NCI-H774 (cell line): ENCODE measurements at regions not wholly inside any gene's neighbourhood (a gene's known extent, or its start where the extent isn't known, plus 50 kb on each side); places are given as distances from the start of the nearest gene placed in this dataset.
A peak's percentile ranks its signal among the peaks of the same experiment; 100 is the strongest.

Source experiments
- DNase-seq: peaks from one replicate; lab custom pipeline; 2025; lab: John Stamatoyannopoulos, UW

DNA sequence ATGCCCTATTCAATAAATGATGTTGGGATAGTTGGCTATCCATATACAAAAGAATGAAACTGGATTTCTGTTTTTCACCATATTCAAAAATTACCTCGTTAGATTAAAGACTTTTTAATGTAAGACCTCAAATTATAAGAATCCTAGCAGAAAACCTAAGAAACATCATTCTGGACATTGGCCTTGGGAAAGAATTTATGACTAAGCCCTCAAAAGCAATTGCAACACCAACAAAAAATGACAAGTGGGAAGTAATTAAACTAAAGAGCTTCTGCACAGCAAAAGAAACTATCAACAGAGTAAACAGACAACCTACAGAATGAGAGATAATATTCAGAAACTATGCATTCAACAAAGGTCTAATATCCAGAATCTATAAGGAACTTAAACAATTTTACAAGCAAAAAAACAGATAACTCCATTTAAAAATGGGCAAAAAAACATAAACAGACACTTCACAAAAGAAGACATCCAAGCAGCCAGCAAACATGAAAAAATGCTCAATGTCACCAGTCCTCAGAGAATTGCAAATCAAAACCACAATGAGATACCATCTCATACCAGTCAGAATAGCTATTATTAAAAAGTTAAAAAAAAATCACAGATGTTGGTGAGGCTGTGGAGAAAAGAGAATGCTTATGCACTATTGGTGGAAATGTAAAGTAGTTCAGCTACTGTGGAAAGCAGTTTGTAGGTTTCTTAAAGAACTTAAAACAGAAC, 309.8 kb downstream of the AHR start:
- no peak for DNase-seq

DNA sequence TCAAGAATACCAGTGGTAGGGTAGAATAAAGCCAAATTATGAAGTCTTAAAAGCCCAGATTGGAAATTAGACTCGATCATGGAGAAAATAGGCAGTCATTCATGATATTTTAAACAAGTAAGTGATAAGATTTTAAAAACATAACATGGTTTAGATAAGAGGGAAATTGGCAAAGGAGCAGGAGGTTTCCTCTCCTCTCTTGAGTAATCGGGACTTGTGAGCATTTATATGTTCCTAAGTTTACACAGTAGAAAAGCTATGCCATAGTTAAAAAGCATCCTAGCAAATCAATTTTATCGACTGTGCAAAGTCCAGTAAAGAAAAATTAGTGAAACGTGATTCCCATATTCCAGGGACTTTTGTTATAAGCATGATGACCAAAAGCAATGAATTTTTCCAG, 313.2 kb downstream of the AHR start:
- no peak for DNase-seq

DNA sequence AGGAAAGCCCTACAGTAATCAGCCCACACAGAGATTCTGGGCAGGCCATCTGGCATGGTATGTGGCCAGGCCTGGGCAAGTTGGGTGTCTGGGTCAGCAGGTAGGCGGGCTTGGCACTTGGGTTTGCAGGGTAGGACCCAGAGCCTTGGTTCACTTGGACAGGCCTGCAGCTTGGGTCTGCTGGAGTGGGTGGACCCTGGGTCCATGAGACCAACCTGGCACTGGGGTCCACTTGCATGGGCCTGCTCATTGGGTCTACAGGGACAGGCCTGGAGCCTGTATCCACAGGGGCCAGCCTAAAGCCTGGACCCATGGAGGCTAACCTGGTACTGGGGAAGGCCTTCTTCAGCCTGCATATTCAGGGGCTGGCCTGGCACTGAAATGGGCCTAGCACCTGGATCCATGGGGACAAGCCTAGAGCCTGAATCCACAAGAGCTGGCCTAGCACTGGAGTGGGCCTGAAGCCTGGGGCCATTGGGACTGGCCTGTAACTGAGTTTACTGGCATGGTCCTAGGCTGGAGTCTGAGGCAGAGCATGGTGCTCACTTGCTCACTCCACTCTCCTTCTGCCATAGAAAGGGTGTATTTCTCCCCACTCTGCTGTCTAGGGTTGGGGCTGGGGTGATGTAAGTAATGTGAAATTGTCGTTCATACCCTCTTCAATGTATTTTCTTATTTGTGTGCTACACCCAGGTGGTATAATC, 315.0 kb downstream of the AHR start:
- DNase-seq = no peak

DNA sequence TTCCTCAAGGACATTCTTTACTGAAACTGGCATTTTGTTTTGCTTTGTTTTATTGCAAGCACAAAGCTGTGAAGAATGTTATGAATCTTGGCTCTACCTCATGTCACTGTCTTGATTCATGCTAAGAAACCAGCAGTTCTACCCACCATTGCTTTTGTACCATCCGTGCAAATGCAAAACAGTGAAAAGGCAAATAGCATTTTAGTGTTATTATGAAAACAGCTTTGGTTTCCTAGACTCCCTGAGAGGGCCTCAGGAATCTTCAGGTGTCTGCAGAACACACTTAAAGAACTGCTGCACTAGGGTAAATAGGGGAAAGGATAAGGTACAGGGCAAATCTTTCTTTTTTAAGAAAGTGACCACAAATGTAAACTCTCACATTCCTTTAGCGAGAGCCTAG, 318.9 kb downstream of the AHR start:
- DNase-seq = no peak

DNA sequence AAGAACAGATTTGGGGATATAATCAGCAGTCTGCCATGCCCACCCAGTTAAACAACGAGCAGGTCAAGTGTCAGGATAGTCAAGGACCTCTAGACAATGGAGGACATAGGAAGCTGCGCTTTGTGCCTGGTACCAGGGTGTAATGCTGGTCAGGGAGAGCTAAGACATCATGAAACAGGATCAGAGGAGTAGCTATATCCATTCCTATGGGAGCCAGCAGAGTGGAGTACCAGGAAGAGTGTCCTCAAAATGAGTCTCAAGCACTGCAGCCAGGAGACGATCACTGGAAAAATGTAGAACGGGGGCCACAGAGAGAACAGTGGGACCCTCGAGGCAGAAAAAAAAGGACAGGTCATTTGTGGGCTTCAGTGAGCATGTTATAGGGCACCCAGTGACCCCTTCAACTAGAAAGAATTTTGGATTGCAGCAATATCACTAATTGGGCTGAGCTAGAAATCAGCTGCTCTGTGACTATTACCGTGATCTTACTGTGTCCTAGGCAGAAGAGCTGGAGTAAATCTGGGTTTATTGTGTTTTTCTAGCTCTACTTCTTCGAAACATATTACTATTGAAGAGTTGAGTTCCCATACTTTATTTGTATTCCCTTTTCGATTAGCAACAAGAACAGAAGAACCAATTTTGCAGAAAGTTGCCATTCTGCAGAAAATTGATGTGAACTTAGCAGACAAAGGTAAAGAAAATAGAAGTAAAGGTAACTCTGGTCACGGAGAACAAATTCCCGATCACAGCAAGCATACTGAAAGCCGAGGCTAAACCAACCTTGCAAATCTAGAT, 319.6 kb downstream of the AHR start:
- no peak for DNase-seq

DNA sequence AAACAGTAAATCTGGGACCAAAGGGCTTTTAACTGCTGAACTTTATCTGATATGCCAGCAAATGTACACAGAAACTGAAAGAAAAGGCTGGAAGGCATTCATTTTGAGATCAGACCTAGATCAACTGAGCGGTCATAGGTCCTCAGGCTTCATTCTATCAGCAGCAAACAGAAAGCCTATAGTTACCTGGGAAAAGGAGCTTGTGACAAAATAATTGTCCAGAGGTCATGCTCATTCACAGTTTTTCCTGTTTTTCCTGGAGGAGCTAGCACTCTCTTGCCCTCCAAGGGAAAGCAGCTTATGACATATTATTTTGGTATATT, 320.2 kb downstream of the AHR start:
- no peak for DNase-seq

DNA sequence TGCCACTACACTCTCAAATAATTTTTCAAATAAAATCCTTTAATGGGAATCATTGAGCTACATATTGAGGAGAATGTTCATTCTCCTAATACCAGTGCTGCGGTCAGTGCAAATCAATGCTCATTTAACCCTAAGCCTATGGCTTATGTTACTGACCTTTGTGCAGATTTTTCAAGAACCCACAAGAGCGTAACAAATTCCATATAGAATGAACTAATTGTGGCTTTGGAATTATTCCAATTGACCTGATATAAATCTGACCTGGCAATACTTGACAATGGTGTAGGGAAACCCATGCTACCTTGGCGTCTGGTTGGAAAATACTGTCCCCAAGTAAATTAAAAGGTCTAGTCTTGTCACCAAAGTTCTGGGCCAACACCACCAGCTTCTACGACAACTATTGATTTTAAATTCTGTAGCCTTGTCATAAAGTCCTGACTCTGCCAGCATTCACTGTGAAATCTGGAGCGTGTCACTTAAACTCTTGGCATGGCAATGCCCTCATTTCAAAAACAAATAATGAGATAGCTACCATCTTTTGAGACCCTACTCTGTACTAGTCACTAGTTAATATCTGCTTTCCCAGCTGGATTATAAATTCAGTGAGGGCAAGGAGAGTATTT, 320.9 kb downstream of the AHR start:
- DNase-seq = no peak

DNA sequence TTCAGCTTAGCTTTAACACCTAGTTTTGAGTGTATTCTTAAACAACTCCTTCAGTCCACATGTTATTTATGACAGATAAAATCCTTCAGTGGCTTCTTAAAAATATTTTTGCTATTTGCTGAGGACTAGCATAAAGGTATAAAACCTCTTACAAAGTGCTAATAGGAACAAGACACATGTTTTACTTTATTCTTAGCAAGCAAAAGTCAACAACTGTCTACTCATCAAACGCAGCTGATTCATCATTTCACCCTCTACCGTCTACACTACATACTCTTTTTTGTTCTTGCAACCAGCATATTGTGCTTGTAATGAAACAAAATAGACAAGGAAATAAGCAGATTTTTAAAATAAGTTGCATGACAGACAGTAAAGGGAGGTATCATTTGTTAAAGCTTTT, 319.7 kb downstream of the SNX13 start:
- no peak for DNase-seq

DNA sequence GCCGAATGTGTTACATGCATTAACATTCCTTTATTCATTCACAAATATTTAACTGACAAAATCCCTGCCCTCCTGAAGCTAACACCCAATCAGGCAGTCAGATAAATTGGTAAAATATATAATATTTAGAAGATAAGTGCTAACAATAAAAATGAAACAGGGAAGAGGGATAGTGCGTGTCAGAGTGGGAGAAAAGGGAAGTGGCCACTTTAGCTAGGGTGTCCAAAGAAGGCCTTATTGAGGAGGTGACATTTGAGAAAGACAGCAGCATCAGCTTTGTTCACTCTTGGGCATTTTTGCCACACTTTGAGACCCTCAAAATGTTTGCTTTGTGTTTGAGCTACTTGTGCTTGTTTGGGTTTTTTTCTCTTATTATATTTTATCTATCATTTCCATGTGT, 317.8 kb downstream of the SNX13 start:
- no peak for DNase-seq

DNA sequence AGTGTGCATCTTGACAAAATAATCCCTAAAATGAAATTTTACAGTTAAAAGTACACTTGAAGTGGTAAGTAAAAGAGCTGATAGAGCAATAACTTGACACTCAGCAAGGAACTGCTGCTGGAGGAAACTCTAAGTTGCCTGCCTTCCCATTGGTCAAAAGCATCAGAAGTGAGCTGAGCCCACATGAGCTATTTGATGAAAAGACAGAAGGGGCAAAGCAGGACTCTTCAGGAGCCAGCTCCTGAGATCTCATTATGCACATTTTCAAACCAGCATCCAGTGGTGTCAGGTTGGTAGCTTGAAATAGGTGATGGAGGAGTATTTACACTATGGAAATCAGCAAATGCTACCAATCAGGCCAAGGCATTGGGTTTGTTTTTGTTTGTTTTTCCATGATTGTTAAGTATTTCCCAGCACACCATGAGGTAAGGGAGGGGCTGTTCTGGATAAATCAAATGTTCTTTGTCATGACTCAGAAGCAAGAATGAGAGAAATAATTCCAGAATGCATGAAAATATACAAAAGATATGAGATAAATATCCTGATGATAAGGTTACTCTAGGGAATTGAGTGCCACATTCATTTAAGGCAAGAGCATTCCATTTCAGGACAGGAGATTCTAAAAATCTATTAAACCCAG, 316.6 kb downstream of the SNX13 start:
- DNase-seq = no peak

DNA sequence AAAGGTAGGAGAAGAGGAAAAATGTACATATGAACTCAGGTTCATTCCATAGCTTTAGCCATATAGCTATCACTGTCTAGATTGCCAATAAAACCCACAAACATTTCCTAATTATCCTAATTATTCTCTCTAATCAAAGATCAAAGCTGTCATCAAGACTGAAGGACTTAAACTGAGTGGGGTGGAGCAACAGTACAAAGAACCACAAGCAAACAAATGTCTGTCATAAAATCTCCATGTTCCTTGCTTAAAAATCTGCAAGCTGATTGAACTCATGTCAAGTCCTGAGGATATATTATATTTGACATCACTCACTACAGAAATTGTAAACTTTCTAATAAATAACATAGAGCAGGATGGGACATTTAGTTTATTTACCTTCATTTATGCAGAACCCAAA, 315.9 kb downstream of the SNX13 start:
- no peak for DNase-seq

DNA sequence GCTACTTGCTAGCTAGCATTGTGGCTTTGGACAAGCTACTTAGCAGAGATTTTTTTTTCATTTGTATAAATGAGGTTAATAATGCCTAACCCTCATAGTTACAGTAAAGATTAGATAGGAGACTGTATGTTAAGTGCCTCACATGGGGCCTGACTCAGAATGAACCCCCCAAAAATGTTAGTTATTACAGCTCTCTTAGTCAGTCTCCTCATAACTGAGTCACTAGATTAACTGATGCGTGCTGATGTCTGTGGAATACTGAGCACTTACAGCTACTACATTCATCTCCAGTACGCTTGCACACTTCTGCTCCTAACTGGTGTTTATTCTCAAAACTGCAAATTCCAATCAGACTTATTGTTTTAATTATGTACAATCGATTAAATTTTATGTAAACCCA, 315.3 kb downstream of the SNX13 start:
- DNase-seq = no peak

DNA sequence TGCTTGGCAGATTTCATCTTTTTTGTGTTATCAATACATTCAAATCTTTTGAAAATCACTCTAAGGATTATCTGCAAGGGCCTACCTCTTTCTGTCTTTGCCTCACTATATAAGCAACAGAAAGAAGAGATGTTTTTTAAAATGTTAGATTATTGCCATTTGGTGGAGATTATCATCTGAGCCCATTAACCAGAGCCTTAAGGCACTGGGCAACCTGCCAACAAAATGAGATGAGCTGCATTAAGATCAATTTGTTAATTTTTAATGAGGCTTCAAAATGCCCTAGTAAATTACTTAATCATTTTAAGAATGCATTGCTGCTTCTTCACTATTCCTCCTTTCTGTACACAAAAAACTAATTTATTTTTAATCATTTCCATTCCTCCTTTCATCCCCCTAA, 314.1 kb downstream of the SNX13 start:
- DNase-seq = no peak

DNA sequence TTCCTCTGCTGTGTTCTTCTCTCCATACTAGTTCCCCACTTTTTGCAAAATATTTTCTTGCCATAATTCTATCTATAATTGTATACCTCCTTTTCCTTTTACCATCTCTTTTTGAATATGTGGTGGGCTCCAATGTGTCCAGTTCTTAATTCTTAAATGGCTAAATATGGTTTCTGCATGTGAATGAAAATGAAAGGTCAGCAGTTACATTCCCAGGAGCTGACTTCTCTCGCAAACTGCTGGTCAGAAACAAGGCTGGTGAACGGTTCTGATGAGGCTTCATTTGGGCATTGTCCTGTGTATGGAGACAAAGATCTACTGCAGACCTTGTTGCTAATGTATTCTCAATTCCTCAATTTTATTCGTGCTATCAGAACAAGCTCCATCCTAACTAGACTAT, 309.2 kb downstream of the SNX13 start:
- DNase-seq = no peak

DNA sequence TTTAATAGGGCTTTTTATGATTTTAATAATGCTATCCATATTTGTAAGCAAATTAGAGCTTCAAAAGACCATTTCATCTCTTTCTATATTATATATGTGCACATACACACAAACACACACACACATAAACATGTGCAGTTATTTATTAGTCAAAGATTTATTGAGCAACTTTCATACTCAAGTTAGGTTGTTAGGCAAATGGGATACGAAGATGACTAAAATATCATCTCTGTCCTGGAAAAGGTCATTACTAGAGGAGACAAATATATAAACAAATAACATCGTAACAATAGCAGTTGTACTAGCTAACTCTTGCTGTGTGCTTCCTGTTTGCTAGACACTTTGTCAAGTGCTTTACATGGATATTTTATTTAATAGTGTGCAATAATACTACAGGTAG, 307.9 kb downstream of the SNX13 start:
- no peak for DNase-seq

DNA sequence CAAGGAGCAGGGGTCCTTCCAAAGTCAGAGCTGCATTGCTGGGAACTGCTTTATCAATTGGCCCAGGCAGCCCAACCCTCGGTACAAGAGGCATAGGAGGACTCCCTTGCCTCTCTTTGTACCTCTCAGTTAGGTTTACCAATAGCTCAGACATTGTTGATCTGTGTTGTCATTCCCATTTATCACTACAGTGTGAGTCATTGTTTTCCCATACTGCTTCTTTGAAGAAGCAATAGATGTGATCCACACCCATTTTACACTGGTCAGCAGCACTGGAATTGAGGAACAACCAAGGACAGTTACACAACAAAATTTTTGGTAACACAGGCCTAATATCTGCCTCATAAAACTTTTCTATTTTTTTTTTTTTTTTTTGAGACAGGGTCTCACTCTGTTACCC, 307.2 kb downstream of the SNX13 start:
- DNase-seq = no peak

DNA sequence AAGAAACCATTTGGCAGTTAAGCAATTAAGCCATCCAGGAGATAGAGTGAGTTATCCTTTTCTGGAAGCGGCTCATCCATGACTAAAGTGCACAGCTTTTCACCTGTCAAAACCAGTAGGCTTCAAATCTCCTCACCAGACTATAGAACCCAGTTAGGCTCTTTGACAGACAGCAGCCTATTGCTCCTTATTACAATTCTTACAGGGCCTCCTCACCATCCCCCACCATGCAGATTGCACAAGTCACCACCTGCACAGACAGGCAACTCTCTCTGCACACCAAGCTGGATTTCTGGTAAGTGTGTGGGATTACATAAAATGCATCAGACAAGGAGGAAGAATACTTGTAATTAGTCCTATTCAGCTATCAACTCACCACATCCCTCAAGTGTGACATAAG, 301.6 kb downstream of the SNX13 start:
- no peak for DNase-seq

DNA sequence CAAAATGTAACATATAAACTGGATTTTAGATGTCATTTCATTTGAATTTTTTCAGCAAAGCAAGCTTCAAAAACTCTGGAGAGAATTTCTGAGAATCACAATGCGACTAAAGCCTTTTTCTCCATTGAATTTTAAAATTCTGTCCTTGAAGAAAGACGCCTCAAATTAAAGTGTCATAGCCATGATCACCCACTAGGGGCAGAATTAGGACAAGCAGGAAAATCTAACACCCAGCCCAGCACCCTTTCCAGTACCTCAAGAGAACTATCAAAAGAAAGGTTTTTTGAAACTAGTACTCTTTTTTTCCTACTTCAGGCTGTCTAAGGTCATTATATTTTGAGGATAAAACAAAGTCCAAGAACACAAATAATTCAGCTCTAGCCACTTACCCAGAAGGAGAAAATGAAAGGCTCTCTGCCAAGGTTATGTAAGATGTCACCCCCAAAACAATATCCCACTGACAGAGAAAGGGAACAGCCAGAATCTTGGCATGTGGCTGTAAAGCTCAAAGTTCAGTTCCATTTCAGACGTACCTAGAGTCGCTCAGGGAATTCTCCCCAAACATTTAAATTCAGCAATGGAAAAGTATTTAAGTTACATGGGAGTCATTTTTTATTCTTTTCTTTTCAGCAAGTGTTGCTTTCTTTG, 299.4 kb downstream of the SNX13 start:
- DNase-seq = peak; percentile 23

DNA sequence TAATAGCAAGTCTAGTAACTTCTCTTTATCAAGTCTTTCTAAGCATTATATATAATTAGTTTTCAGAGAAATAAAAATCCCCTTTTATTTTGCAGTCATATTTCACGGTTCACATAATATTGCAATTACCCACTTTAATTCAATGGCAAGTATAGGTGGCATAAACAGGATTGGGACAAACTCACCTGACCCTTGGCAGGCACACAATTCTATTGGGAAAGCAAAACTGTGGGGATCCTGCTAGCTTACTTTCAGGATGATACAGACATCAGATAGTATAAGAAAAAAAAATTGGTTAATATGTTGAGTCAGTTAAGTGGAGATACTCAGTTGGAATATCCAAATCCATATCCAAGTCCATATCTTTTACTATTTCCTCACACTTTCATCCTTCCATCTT, 294.8 kb downstream of the SNX13 start:
- no peak for DNase-seq

DNA sequence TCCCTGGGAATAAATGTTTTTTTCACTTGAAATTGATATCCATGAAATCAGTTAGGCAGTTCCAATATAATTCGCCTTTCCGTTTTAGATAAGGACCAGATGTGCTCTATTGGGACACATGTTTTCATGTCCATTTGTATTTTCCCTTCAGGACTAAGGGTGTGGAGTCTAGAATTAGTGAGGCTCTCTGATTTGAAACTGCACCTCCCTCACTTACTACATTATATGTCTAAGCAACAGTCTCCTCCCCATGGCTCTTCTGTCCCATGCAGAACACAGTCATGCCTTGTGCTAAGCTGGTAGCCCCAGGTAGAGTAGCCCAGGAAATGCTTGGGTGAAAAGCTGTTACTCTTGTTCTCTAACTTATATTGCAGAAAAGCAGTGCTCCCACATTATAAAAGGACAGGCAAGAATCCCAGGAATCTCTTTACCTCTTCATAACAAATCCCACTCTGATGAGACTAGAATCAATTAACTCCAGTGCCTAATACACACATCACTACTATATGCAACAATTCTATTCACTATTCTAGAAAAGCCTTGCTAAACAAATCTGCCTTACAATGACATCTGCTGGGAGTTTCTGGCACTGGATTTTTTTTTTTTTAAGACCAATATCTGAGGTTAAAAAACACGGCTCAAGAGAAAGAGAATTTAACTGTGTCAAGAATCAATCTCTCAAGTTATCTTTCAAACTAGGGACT, 293.9 kb downstream of the SNX13 start:
- no peak for DNase-seq

DNA sequence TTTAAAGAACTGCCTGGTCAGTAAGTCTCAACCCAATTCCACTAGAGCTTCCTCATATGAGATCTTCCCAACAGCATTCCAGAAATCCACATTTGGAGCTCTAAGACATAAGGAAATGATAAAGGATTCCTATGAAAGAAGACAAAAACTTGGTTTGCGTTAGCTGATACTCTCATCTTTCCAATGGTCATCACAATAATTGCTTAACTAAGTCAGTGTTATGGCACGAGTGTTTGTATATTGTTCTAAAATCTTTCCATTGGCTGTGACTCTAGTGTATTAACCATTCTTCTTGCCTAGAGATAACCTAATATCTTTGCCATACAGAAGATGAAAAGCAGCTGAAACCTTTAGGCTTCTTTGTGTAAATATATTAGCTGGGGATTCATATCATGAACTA, 289.0 kb downstream of the SNX13 start:
- DNase-seq = no peak
